ENCODE measurements at regions not wholly inside any gene's neighbourhood (a gene's known extent, or its start where the extent isn't known, plus 50 kb on each side); places are given as distances from the start of the nearest gene placed in this dataset.

GRCh38 chr7:25658375-25658774, 430.1 kb upstream of the NPVF start:
- no peak overlapping the region for H3K9ac ChIP-seq (ENCODE audit: low read length in 3 of 3)
- no peak for FAIRE-seq
- no peaks in the 10 kb centered on the region for H3K27me3 ChIP-seq (ENCODE audit: control insufficient read depth, insufficient read depth, low read length)
- no peak overlapping the region for H3K4me3 ChIP-seq (ENCODE audit: low read length in 3 of 3)
- no peak for TF ChIP-seq CTCF (IDR thresholded peaks at IDR 0.05; ENCODE audit: borderline replicate concordance, extremely low read depth, insufficient read depth)
- no peaks in the 10 kb centered on the region for H3K9me3 ChIP-seq (ENCODE audit: control insufficient read depth in 2 of 3, insufficient read depth in 1 of 3, low read length in 3 of 3)
- DNase-seq: no peak
- no peak overlapping the region for H3K27ac ChIP-seq (ENCODE audit: low read depth in 2 of 2, low read length in 2 of 2)
- intact Hi-C loops (cut with DNase I): no loop called here
- H3K36me3 ChIP-seq (ENCODE audit: control insufficient read depth in 2 of 3, insufficient read depth in 3 of 3, low read length in 3 of 3): no peaks in the 10 kb centered on the region
- H3K4me1 ChIP-seq (ENCODE audit: control insufficient read depth in 2 of 3, insufficient read depth in 2 of 3, low read depth in 1 of 3, low read length in 3 of 3): peaks cover 0 to 5% (median 0%) of the 10 kb centered on the region in 3 donors

- TF ChIP-seq CTCF (IDR thresholded peaks at IDR 0.05; ENCODE audit: borderline replicate concordance, extremely low read depth, insufficient read depth): no peak
- H3K4me1 ChIP-seq (ENCODE audit: control insufficient read depth in 2 of 3, insufficient read depth in 2 of 3, low read depth in 1 of 3, low read length in 3 of 3): peaks cover 0 to 5% (median 0%) of the 10 kb centered on the region in 3 donors
- no peak overlapping the region for H3K4me3 ChIP-seq (ENCODE audit: low read length in 3 of 3)
- no peaks in the 10 kb centered on the region for H3K27me3 ChIP-seq (ENCODE audit: control insufficient read depth, insufficient read depth, low read length)
- no peaks in the 10 kb centered on the region for H3K36me3 ChIP-seq (ENCODE audit: control insufficient read depth in 2 of 3, insufficient read depth in 3 of 3, low read length in 3 of 3)
- intact Hi-C loops (cut with DNase I): no loop called here
- H3K9me3 ChIP-seq (ENCODE audit: control insufficient read depth in 2 of 3, insufficient read depth in 1 of 3, low read length in 3 of 3): no peaks in the 10 kb centered on the region
- DNase-seq (peak in 4 of 5 donors; percentile 72 to 84 (median 81)), FAIRE-seq (no peak)
- H3K27ac ChIP-seq (ENCODE audit: low read depth in 2 of 2, low read length in 2 of 2): peak overlapping the region in 1 of 2 donors; percentile 20
- no peak overlapping the region for H3K9ac ChIP-seq (ENCODE audit: low read length in 3 of 3)
Measured at GRCh38 chr7:25659841-25660240, 431.6 kb upstream of the NPVF start.

- H3K4me1 ChIP-seq (ENCODE audit: control insufficient read depth in 2 of 3, insufficient read depth in 2 of 3, low read depth in 1 of 3, low read length in 3 of 3): peaks cover 0 to 8% (median 0%) of the 10 kb centered on the region in 3 donors
- no peaks in the 10 kb centered on the region for H3K36me3 ChIP-seq (ENCODE audit: control insufficient read depth in 2 of 3, insufficient read depth in 3 of 3, low read length in 3 of 3)
- no peak for TF ChIP-seq CTCF (IDR thresholded peaks at IDR 0.05; ENCODE audit: borderline replicate concordance, extremely low read depth, insufficient read depth)
- no peaks in the 10 kb centered on the region for H3K9me3 ChIP-seq (ENCODE audit: control insufficient read depth in 2 of 3, insufficient read depth in 1 of 3, low read length in 3 of 3)
- no peak for DNase-seq
- H3K27ac ChIP-seq (ENCODE audit: low read depth in 2 of 2, low read length in 2 of 2): no peak overlapping the region
- intact Hi-C loops (cut with DNase I): no loop called here
- FAIRE-seq: no peak
- H3K9ac ChIP-seq (ENCODE audit: low read length in 3 of 3): no peak overlapping the region
- H3K4me3 ChIP-seq (ENCODE audit: low read length in 3 of 3): no peak overlapping the region
- H3K27me3 ChIP-seq (ENCODE audit: control insufficient read depth, insufficient read depth, low read length): no peaks in the 10 kb centered on the region
Measured at GRCh38 chr7:25662841-25663800, 434.8 kb upstream of the NPVF start.

Data from kidney (tissue), 13 donors.